ENCODE measurements at regions not wholly inside any gene's neighbourhood (a gene's known extent, or its start where the extent isn't known, plus 50 kb on each side); places are given as distances from the start of the nearest gene placed in this dataset.
"Not testable (repeated sequence)": the region's sequence is repeated elsewhere in the genome, so short reads cannot be mapped to it uniquely, and the experiment has no call there.

GRCh38 chr13:18993884-18994660 is 187.6 kb downstream of the TUBA3C start:
- no peak for DNase-seq (ENCODE audit: low spot score)

- no peak for DNase-seq (ENCODE audit: low spot score)
These were observed 188.8 kb downstream of the TUBA3C start for GRCh38 chr13:18992791-18993190.

- no peak for DNase-seq (ENCODE audit: low spot score)
These were observed 190.6 kb downstream of the TUBA3C start for GRCh38 chr13:18991060-18991459.

- no peak for DNase-seq (ENCODE audit: low spot score)
These were observed 203.2 kb downstream of the TUBA3C start for GRCh38 chr13:18978447-18978846.

GRCh38 chr13:18977857-18978256 is 203.8 kb downstream of the TUBA3C start:
- DNase-seq (ENCODE audit: low spot score) = no peak

GRCh38 chr13:18971576-18972219 is 209.9 kb downstream of the TUBA3C start:
- no peak for DNase-seq (ENCODE audit: low spot score)

GRCh38 chr13:18965347-18965855 is 216.2 kb downstream of the TUBA3C start:
- no peak for DNase-seq (ENCODE audit: low spot score)

GRCh38 chr13:18964942-18965341 is 216.7 kb downstream of the TUBA3C start:
- DNase-seq (ENCODE audit: low spot score) = no peak

GRCh38 chr13:18963684-18964083 is 217.9 kb downstream of the TUBA3C start:
- not testable (repeated sequence) for DNase-seq (ENCODE audit: low spot score)

GRCh38 chr13:18962168-18962734 is 219.4 kb downstream of the TUBA3C start:
- no peak for DNase-seq (ENCODE audit: low spot score)

- DNase-seq (ENCODE audit: low spot score) = no peak
These were observed 220.1 kb downstream of the TUBA3C start for GRCh38 chr13:18961383-18962117.

GRCh38 chr13:18960637-18961227 is 220.9 kb downstream of the TUBA3C start:
- no peak for DNase-seq (ENCODE audit: low spot score)

- DNase-seq (ENCODE audit: low spot score) = no peak
These were observed 221.6 kb downstream of the TUBA3C start for GRCh38 chr13:18959996-18960395.

GRCh38 chr13:18959229-18959628 is 222.4 kb downstream of the TUBA3C start:
- DNase-seq (ENCODE audit: low spot score) = no peak

GRCh38 chr13:18956473-18957078 is 225.0 kb downstream of the TUBA3C start:
- no peak for DNase-seq (ENCODE audit: low spot score)

GRCh38 chr13:18954254-18954653 is 227.4 kb downstream of the TUBA3C start:
- no peak for DNase-seq (ENCODE audit: low spot score)

GRCh38 chr13:18953139-18953930 is 228.3 kb downstream of the TUBA3C start:
- no peak for DNase-seq (ENCODE audit: low spot score)

- no peak for DNase-seq (ENCODE audit: low spot score)
These were observed 229.2 kb downstream of the TUBA3C start for GRCh38 chr13:18952225-18953016.

GRCh38 chr13:18951412-18951811 is 230.2 kb downstream of the TUBA3C start:
- no peak for DNase-seq (ENCODE audit: low spot score)

- no peak for DNase-seq (ENCODE audit: low spot score)
These were observed 231.7 kb downstream of the TUBA3C start for GRCh38 chr13:18949970-18950369.

Measured in NAMALWA (cell line).